Loucy (cell line): ENCODE measurements at regions not wholly inside any gene's neighbourhood (a gene's known extent, or its start where the extent isn't known, plus 50 kb on each side); places are given as distances from the start of the nearest gene placed in this dataset.

Source experiments
- H2AFZ ChIP-seq: fragments of 200-600 bp; sonication (generic); 2 replicates; pipeline ENCODE4 v1.6.0; 2016; ENCODE audit warnings: antibody characterized with exemption, mild to moderate bottlenecking, low read length, moderate library complexity
- H3F3A ChIP-seq: fragments of 200-600 bp; 2 replicates; pipeline ENCODE4 v1.6.0; 2016; ENCODE audit warnings: antibody characterized with exemption, low read depth, mild to moderate bottlenecking
- H3K27me3 ChIP-seq: fragments of 200-600 bp; sonication (generic); 2 replicates; pipeline ENCODE4 v1.6.1; 2014; ENCODE audit warnings: low read length, mild to moderate bottlenecking; ENCODE audit not compliant: insufficient read depth, poor library complexity, severe bottlenecking
- H3K36me3 ChIP-seq: fragments of 200-600 bp; sonication (generic); 2 replicates; pipeline ENCODE4 v1.6.1; 2016; ENCODE audit warnings: low read length; ENCODE audit not compliant: insufficient read depth
- H3K4me1 ChIP-seq: fragments of 200-600 bp; sonication (generic); 2 replicates; pipeline ENCODE4 v1.5.1; 2014; ENCODE audit warnings: low read length, mild to moderate bottlenecking; ENCODE audit not compliant: insufficient read depth, poor library complexity, severe bottlenecking
- H3K4me2 ChIP-seq: fragments of 200-600 bp; sonication (generic); 2 replicates; pipeline ENCODE4 v1.6.0; 2014; ENCODE audit warnings: antibody characterized with exemption, low read length, low read depth, mild to moderate bottlenecking; ENCODE audit not compliant: poor library complexity, severe bottlenecking
- H3K4me3 ChIP-seq: fragments of 200-600 bp; sonication (generic); 2 replicates; pipeline ENCODE4 v1.5.1; 2014; ENCODE audit warnings: low read length, mild to moderate bottlenecking, mixed read lengths; ENCODE audit not compliant: poor library complexity, severe bottlenecking
- H3K79me2 ChIP-seq: fragments of 200-600 bp; sonication (generic); 2 replicates; pipeline ENCODE4 v1.6.1; 2014; ENCODE audit warnings: low read length; ENCODE audit not compliant: insufficient read depth
- H3K9ac ChIP-seq: fragments of 200-600 bp; sonication (generic); 2 replicates; pipeline ENCODE4 v1.6.0; 2014; ENCODE audit warnings: mild to moderate bottlenecking, low read depth, low read length, moderate library complexity; ENCODE audit not compliant: poor library complexity, severe bottlenecking
- H3K9me2 ChIP-seq: fragments of 200-600 bp; sonication (generic); replicated peaks from 2 replicates; pipeline ENCODE4 v1.6.1; 2016; ENCODE audit warnings: low read depth, low read length, mixed read lengths
- H3K9me3 ChIP-seq: fragments of 200-600 bp; sonication (generic); 2 replicates; pipeline ENCODE4 v1.6.1; 2014; ENCODE audit warnings: mild to moderate bottlenecking, antibody characterized with exemption, low read length, low read depth; ENCODE audit not compliant: insufficient read depth
- H4K20me1 ChIP-seq: fragments of 200-600 bp; sonication (generic); 2 replicates; pipeline ENCODE4 v1.6.0; 2014; ENCODE audit warnings: antibody characterized with exemption, low read length, mild to moderate bottlenecking; ENCODE audit not compliant: insufficient read depth, poor library complexity, severe bottlenecking
- EZH2phosphoT487 ChIP-seq: fragments of 200-600 bp; IDR thresholded peaks from 2 replicates; pipeline ENCODE4 v1.6.1; 2018; ENCODE audit warnings: antibody characterized with exemption, mild to moderate bottlenecking, moderate library complexity, borderline replicate concordance
- TF ChIP-seq, protein P1 (sequence below): fragments of 200-600 bp; sonication (generic); conservative IDR thresholded peaks from 2 replicates; pipeline ENCODE4 v1.5.1; 2014; ENCODE audit warnings: mild to moderate bottlenecking, antibody characterized with exemption, low read length

DNA sequence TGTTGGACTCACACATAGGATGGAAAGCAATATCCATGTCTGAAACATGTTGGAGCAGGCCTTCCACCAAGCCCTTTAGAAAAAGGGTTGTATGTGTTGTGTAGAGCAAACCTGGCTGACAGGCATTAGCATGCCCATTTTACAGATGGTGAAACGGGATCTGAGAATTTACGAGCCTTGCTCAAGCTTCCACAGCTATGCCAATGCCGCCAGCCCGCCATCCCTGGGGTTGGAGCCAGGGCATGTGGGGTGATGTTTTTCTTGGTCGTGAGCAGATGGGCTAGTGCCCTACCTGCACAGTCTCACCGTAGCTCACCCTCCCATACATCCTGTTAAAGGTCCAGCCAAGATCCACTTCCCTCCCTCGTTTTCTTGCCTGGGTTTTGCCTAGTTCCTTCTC lies 97.5 kb upstream of the TLE3 start:
- H3K4me3 ChIP-seq = no peak overlapping the region
- no peaks in the 10 kb centered on the region for H4K20me1 ChIP-seq

DNA sequence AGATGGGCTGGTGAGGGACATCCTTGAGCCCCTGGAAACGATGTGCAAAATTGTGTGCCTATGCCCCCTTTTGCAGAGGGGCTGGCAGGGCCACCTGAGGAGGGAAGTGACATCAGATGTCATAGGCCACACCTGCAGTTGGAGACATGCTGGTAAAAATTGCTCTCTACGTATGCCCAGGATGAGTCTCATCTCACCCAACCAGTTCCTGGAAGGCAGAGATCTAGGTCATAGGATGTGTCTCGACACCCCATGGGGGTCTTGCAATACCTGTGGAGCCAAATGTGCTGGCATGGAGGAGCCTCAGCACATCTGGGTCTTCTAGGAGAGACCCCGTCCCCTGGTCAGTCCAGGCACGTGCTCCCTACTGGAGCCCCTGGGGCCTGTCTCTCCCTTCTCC lies 96.5 kb upstream of the TLE3 start:
- H3K4me2 ChIP-seq = no peak overlapping the region
- no peaks in the 10 kb centered on the region for H3K9me2 ChIP-seq
- H3K4me1 ChIP-seq = peaks cover 14% of the 10 kb centered on the region
- no peak overlapping the region for H2AFZ ChIP-seq
- no peak overlapping the region for H3K9ac ChIP-seq
- no peaks in the 10 kb centered on the region for H3K79me2 ChIP-seq
- no peaks in the 10 kb centered on the region for H3K9me3 ChIP-seq
- no peaks in the 10 kb centered on the region for H3F3A ChIP-seq
- no peaks in the 10 kb centered on the region for H3K27me3 ChIP-seq
- no peaks in the 10 kb centered on the region for H3K36me3 ChIP-seq
- no peak overlapping the region for H3K4me3 ChIP-seq
- no peak for TF ChIP-seq EZH2phosphoT487
- TF ChIP-seq, protein P1, sequence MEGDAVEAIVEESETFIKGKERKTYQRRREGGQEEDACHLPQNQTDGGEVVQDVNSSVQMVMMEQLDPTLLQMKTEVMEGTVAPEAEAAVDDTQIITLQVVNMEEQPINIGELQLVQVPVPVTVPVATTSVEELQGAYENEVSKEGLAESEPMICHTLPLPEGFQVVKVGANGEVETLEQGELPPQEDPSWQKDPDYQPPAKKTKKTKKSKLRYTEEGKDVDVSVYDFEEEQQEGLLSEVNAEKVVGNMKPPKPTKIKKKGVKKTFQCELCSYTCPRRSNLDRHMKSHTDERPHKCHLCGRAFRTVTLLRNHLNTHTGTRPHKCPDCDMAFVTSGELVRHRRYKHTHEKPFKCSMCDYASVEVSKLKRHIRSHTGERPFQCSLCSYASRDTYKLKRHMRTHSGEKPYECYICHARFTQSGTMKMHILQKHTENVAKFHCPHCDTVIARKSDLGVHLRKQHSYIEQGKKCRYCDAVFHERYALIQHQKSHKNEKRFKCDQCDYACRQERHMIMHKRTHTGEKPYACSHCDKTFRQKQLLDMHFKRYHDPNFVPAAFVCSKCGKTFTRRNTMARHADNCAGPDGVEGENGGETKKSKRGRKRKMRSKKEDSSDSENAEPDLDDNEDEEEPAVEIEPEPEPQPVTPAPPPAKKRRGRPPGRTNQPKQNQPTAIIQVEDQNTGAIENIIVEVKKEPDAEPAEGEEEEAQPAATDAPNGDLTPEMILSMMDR = no peak
- no peaks in the 10 kb centered on the region for H4K20me1 ChIP-seq

More for the DNA sequence above, 97.5 kb upstream of the TLE3 start:
- Histone ChIP-seq H3K9ac (no peak overlapping the region), H3K4me2 (no peak overlapping the region), H2AFZ (no peak overlapping the region), H3K9me2 (no peaks in the 10 kb centered on the region), H3K4me1 (peaks cover 22% of the 10 kb centered on the region), H3K36me3 (no peaks in the 10 kb centered on the region), H3K27me3 (no peaks in the 10 kb centered on the region), H3F3A (no peaks in the 10 kb centered on the region), H3K79me2 (no peaks in the 10 kb centered on the region), H3K9me3 (no peaks in the 10 kb centered on the region)
- TF ChIP-seq, protein P1 = no peak

DNA sequence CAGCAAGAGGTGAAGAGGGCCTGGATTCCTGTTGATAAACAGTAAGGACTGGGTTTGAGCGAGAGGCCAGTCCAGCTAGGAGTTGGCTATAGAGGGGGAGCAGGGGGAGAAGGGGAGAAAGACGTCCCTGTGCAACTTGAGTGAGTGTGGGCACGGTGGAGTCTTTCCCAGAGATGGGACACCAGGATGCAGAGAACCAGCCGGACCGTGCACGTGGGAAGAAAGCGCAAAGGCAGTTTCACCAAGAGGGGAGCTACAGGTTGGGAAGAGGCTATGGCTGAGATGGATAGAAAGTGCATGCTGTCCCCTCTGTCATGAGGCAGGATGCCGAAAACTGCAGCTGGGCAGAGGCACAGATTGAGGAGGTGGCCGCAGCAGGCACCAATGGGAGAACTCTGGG lies 96.0 kb upstream of the TLE3 start:
- no peaks in the 10 kb centered on the region for H3K79me2 ChIP-seq
- H3K36me3 ChIP-seq = no peaks in the 10 kb centered on the region
- H3F3A ChIP-seq = no peaks in the 10 kb centered on the region
- peaks cover 12% of the 10 kb centered on the region for H3K4me1 ChIP-seq
- no peak overlapping the region for H3K9ac ChIP-seq
- no peaks in the 10 kb centered on the region for H3K9me2 ChIP-seq
- no peak overlapping the region for H3K4me2 ChIP-seq
- H3K4me3 ChIP-seq = no peak overlapping the region
- H3K27me3 ChIP-seq = no peaks in the 10 kb centered on the region
- no peaks in the 10 kb centered on the region for H3K9me3 ChIP-seq
- H2AFZ ChIP-seq = no peak overlapping the region
- no peaks in the 10 kb centered on the region for H4K20me1 ChIP-seq
- TF ChIP-seq EZH2phosphoT487 = no peak
- TF ChIP-seq, protein P1 = no peak
